Astrocyte of the spinal cord (primary cell): ENCODE measurements at regions not wholly inside any gene's neighbourhood (a gene's known extent, or its start where the extent isn't known, plus 50 kb on each side); places are given as distances from the start of the nearest gene placed in this dataset.

ENCODE experiments used
- DNase-seq: peaks from one replicate; pipeline ENCODE4 v3.0.0; 2011; ENCODE audit warnings: low read depth, low spot score
- H3K4me3 ChIP-seq: 2 replicates; pipeline ENCODE4 v1.5.1; 2011; ENCODE audit warnings: low read depth, mild to moderate bottlenecking, low read length, moderate library complexity
- CTCF ChIP-seq: IDR thresholded peaks from 2 replicates; pipeline ENCODE4 v1.5.1; 2012; ENCODE audit warnings: low read depth, mild to moderate bottlenecking, low read length, inconsistent platforms
- in situ Hi-C: cut with HindIII; loops from 2 replicates; pipeline ENCODE4 v1.10.0; 2017; ENCODE audit warnings: low sequenced_read_pairs

GRCh38 chr2:10188211-10188610 lies 65.7 kb downstream of the RRM2 start:
- in situ Hi-C loops, result no loop called here
- TF ChIP-seq CTCF, result peak; percentile 40
- H3K4me3 ChIP-seq, result no peak overlapping the region
- peak; percentile 21 for DNase-seq

- in situ Hi-C loops, result no loop called here
- no peak for DNase-seq
- H3K4me3 ChIP-seq, result no peak overlapping the region
- TF ChIP-seq CTCF, result no peak
Observed at GRCh38 chr2:10188729-10189305, 66.3 kb downstream of the RRM2 start.

- no peak for TF ChIP-seq CTCF
- no peak overlapping the region for H3K4me3 ChIP-seq
- no peak for DNase-seq
- in situ Hi-C loops, result no loop called here
Observed at GRCh38 chr2:10190255-10190654, 67.7 kb downstream of the RRM2 start.

GRCh38 chr2:10190737-10191532 lies 68.4 kb downstream of the RRM2 start:
- DNase-seq, result no peak
- H3K4me3 ChIP-seq, result no peak overlapping the region
- TF ChIP-seq CTCF, result no peak
- in situ Hi-C loops, result no loop called here

GRCh38 chr2:10191554-10191953 lies 69.0 kb downstream of the RRM2 start:
- no peak overlapping the region for H3K4me3 ChIP-seq
- no peak for DNase-seq
- in situ Hi-C loops, result no loop called here
- no peak for TF ChIP-seq CTCF

GRCh38 chr2:10192392-10193015 lies 70.0 kb downstream of the RRM2 start:
- DNase-seq, result no peak
- H3K4me3 ChIP-seq, result no peak overlapping the region
- TF ChIP-seq CTCF, result no peak
- in situ Hi-C loops, result no loop called here
